GM18505 (cell line): ENCODE measurements at regions not wholly inside any gene's neighbourhood (a gene's known extent, or its start where the extent isn't known, plus 50 kb on each side); places are given as distances from the start of the nearest gene placed in this dataset.

Experiments
- ATAC-seq: cut with Tn5 transposase; IDR thresholded peaks from one replicate; pipeline ENCODE4 v1.9.1; 2021; ENCODE audit not compliant: unreplicated experiment
- POLR2A ChIP-seq: IDR thresholded peaks from 4 replicates; pipeline ENCODE4 v1.6.1; 2011; ENCODE audit warnings: borderline replicate concordance; ENCODE audit not compliant: insufficient read depth, insufficient read length; ENCODE audit errors: extremely low read depth

- no peak for ATAC-seq
- TF ChIP-seq POLR2A: no peak
Measured at GRCh38 chr12:89966495-89967240, 258.0 kb upstream of the ATP2B1 start.

DNA sequence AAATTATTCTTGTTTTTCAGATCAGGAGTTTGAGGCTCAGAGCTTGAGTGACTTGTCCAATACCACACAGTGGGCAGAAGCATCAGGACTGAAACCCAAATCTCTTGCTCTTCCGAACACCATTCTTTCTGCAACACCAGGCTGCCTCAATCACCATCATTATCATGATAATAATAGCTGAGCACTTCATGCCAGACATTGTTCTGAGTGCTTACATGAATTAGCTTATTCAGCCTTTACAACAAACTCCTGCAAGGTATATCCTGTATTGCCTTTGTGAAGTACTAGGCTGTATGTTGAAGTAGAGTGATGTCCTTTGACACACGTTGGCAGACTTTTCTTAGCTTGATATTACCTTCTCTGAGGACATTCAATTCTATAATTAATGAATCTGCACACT, 257.4 kb upstream of the ATP2B1 start:
- no peak for TF ChIP-seq POLR2A
- ATAC-seq: no peak

- no peak for TF ChIP-seq POLR2A
Measured at GRCh38 chr12:89962648-89963047, 254.0 kb upstream of the ATP2B1 start.

GRCh38 chr12:89960607-89961394, 252.2 kb upstream of the ATP2B1 start:
- peak; percentile 3 for ATAC-seq
- TF ChIP-seq POLR2A: no peak

More at GRCh38 chr12:89962648-89963047, 254.0 kb upstream of the ATP2B1 start:
- no peak for ATAC-seq

DNA sequence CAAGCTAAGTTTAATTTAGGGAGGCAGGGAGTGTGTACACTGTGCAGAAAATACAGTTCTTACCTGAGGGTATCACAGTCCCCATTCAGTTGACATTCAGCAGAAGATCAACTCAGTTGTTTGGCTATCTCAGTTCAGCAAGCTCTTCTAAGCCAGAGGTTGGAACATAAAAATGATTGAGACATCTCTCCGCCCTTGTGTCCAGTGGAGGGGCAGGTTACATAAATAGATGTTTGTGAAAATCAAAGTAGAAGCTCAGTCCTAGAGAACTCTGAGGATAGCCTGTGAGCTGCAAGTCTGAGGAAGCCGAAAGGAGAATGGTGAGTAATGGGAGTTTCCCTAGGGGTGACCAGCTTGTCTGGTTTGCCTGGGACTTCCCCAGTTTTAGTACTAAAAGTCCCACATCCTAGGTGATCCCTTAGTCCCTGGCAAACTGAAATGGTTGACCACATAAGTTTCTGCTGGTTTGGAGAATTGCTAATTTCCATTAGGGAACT, 251.4 kb upstream of the ATP2B1 start:
- peak; percentile 96 for ATAC-seq
- no peak for TF ChIP-seq POLR2A

DNA sequence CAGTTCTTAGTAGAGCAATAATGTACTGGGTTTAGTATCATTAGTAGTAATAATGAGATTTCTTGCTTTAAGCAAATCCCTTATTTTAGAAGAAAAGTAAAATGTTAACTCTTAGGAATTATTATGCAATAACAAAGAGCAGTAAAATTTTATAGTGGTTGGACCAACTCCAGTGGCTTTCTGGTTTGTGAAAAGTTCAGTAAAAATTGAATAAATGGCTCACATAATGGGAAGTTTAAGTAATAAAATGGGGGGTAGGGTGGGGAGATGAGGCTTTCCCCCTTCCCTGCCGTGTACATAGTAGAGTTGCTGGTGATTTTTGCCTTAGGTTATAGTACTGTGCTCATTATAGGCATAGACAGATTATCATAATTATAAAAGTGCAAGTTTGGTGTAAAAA, 250.5 kb upstream of the ATP2B1 start:
- ATAC-seq: no peak
- TF ChIP-seq POLR2A: no peak

- no peak for ATAC-seq
- no peak for TF ChIP-seq POLR2A
Measured at GRCh38 chr12:89954259-89954658, 245.6 kb upstream of the ATP2B1 start.

DNA sequence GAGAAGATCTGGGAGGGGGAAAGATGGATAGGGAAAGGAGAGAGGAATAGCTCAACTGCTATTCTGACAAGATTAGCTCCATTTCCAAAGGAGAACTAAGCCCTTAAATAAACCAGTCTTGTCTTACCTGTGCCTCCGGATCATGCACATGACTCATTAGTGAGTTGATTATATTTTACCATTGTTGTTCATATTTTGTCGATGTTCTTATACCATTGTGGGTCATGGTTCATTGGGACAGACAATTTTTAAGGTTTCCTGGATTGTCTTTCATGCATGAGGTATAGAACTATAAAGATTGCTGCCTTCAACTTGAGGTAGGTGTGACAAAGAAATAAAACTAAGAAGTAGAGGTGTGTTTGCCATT, 243.0 kb upstream of the ATP2B1 start:
- TF ChIP-seq POLR2A: no peak
- ATAC-seq: no peak

DNA sequence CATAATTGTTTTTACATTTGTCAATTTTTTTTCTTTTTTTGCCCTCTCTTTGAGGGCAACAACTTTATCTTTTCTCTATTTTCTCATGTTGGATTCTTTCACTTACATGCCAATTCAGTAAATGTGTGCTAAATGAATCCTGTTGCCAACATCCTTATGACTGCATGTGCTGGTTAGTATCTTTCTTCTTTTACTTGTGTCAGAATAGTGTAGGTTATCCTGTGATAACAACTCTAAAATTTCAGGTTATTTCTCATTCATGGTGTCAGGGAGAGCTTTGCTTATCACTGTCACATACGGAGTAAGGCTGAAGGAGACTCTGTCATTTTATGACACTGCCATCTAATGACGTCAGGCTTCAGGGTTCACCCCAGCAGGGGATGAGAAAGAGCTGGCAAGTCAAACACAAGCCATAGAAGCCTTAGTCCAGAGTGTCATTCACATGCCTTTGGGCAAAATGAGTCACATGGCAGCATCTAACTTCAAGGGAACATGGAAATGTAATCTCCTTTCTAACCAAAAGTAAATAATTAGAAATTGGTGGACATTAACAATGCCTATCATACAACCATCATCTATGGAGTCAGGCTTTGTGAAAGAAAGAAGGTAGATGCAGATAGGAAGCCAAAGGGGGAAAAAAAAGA, 242.5 kb upstream of the ATP2B1 start:
- ATAC-seq: no peak
- no peak for TF ChIP-seq POLR2A

DNA sequence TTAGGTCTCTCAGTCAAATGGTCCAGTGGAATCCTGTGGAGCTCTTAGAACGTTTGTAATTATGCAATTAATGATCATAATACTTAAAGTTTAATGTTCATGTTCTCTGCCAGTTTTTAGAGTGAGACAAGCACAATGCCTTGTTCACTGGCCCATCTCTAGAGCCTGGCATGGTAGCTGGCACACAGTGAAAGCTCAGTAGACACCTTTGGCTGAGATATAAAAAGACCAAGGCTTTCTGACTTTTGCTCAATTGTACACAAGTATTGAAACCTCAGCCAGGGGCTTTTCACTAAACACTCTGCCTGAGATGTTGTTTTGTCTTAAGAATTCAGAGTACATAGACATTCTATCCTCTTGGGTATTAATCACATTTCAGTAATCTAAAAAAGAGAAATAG, 241.8 kb upstream of the ATP2B1 start:
- ATAC-seq: no peak

GRCh38 chr12:89949457-89950195, 241.0 kb upstream of the ATP2B1 start:
- TF ChIP-seq POLR2A: no peak
- peak; percentile 93 for ATAC-seq

More for the DNA sequence above, 241.8 kb upstream of the ATP2B1 start:
- TF ChIP-seq POLR2A: no peak

GRCh38 chr12:89948271-89949175, 239.9 kb upstream of the ATP2B1 start:
- ATAC-seq: no peak
- no peak for TF ChIP-seq POLR2A
